ENCODE measurements at regions not wholly inside any gene's neighbourhood (a gene's known extent, or its start where the extent isn't known, plus 50 kb on each side); places are given as distances from the start of the nearest gene placed in this dataset.
"Not testable (repeated sequence)": the region's sequence is repeated elsewhere in the genome, so short reads cannot be mapped to it uniquely, and the experiment has no call there.

- TF ChIP-seq, protein P1, sequence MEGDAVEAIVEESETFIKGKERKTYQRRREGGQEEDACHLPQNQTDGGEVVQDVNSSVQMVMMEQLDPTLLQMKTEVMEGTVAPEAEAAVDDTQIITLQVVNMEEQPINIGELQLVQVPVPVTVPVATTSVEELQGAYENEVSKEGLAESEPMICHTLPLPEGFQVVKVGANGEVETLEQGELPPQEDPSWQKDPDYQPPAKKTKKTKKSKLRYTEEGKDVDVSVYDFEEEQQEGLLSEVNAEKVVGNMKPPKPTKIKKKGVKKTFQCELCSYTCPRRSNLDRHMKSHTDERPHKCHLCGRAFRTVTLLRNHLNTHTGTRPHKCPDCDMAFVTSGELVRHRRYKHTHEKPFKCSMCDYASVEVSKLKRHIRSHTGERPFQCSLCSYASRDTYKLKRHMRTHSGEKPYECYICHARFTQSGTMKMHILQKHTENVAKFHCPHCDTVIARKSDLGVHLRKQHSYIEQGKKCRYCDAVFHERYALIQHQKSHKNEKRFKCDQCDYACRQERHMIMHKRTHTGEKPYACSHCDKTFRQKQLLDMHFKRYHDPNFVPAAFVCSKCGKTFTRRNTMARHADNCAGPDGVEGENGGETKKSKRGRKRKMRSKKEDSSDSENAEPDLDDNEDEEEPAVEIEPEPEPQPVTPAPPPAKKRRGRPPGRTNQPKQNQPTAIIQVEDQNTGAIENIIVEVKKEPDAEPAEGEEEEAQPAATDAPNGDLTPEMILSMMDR (IDR thresholded peaks at IDR 0.05; ENCODE audit: extremely low read depth, insufficient read depth, missing control alignments), result no peak
- in situ Hi-C loops (cut with MboI; ENCODE audit: low pct_unique_long_range_greater_than_20kb, low sequenced_read_pairs, unreplicated experiment), result no loop called here
- no peak for DNase-seq (ENCODE audit: low spot score)
These were observed 457.4 kb upstream of the NUDT12 start for GRCh38 chr5:104019956-104020355.

GRCh38 chr5:104018299-104018698, 455.7 kb upstream of the NUDT12 start:
- no peak for DNase-seq (ENCODE audit: low spot score)
- TF ChIP-seq, protein P1 (IDR thresholded peaks at IDR 0.05; ENCODE audit: extremely low read depth, insufficient read depth, missing control alignments), result no peak
- in situ Hi-C loops (cut with MboI; ENCODE audit: low pct_unique_long_range_greater_than_20kb, low sequenced_read_pairs, unreplicated experiment), result no loop called here

DNA sequence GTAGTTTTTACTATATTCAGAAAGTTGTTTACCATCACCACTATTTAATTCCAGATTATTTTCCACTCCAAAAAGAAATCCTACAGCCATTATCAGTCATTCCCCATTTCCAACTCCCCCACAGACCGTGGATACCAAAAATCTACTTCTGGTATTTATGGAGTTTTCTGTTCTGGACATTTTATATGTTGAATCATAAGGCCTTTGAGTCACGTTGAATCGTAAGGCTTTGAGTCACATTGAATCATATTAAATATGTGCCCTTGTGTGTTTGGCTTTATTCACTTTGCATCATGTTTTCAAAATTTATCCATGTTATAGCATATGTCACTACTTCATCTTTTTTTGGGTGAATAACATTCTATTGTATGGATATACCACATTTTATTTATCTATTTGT, 454.1 kb upstream of the NUDT12 start:
- TF ChIP-seq, protein P1 (IDR thresholded peaks at IDR 0.05; ENCODE audit: extremely low read depth, insufficient read depth, missing control alignments), result no peak
- no peak for DNase-seq (ENCODE audit: low spot score)
- in situ Hi-C loops (cut with MboI; ENCODE audit: low pct_unique_long_range_greater_than_20kb, low sequenced_read_pairs, unreplicated experiment), result no loop called here

DNA sequence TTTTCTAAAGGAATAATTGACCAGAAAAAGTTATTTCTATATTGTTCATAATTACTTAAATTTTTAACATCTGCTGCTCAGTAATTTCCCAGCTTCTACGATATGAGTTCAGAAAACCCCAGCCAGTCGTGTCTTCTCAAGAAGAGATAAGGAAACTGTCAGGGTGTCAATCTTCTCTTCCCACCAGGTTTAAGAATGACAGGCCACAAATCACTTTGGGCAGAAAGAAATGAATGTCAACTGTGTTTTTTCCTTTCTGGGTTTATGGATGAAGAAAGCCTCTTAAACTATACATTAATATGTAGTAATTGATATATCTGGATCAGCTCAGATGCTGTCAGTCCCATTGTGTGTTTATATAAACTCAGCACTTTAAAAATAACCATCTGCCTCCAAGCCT, 453.2 kb upstream of the NUDT12 start:
- TF ChIP-seq, protein P1 (IDR thresholded peaks at IDR 0.05; ENCODE audit: extremely low read depth, insufficient read depth, missing control alignments), result no peak
- DNase-seq (ENCODE audit: low spot score), result no peak
- in situ Hi-C loops (cut with MboI; ENCODE audit: low pct_unique_long_range_greater_than_20kb, low sequenced_read_pairs, unreplicated experiment), result no loop called here

DNA sequence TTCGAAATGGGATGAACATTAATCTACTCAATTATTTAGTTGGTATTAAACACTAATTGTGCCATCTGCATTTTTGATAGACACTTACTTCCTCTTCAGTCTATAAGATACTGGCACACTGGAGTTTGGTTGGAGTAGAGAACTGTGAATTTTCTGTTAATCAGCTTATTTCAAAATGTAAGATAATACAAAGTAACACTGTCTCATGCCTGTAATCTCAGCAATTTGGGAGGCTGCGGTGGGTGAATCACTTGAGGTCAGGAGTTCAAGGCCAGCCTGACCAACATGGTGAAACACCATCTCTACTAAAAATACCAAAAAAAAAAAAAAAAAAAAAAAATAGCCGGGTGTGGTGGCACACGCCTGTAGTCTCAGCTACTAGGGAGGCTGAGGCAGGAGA, 440.2 kb upstream of the NUDT12 start:
- in situ Hi-C loops (cut with MboI; ENCODE audit: low pct_unique_long_range_greater_than_20kb, low sequenced_read_pairs, unreplicated experiment); DNase-seq (ENCODE audit: low spot score): not testable (repeated sequence)

DNA sequence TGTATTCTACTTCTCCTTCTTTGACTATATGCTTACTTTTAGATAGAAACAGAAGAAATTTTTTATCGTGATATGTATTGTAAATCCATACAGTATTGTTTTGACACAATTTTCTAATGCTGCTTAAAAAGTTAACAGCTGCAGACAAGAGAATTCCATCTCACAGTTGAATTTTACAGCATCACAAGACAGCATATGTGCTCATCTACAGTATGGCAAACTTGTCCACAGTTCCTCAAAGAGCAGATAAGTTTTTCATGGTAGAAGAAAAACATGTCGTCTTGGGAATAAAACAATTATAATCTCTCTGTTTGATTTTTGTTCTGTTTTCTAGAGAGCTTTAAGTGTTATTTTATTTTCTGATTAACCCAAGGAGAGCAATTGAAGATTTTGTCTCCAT, 438.5 kb upstream of the NUDT12 start:
- DNase-seq (ENCODE audit: low spot score), result no peak
- TF ChIP-seq, protein P1 (IDR thresholded peaks at IDR 0.05; ENCODE audit: extremely low read depth, insufficient read depth, missing control alignments), result no peak
- in situ Hi-C loops (cut with MboI; ENCODE audit: low pct_unique_long_range_greater_than_20kb, low sequenced_read_pairs, unreplicated experiment), result no loop called here

DNA sequence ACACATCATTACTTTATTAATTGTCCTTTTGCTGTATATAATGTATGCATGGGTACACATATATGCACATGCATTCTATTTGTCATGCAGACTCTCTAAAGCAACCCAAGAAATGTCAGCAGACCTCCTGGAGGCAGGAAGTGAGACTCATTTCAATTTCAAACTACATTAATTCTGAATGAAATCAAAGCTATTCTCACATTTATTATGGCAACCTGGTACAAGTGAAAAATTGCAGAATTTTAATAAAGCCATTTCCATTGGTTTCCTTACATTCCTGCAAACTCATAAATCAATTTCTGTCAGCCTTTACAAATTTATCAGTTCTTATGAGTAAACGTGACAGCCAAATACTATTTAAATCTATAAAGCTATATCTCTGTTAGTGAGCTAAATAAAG, 430.4 kb upstream of the NUDT12 start:
- in situ Hi-C loops (cut with MboI; ENCODE audit: low pct_unique_long_range_greater_than_20kb, low sequenced_read_pairs, unreplicated experiment), result no loop called here
- TF ChIP-seq, protein P1 (IDR thresholded peaks at IDR 0.05; ENCODE audit: extremely low read depth, insufficient read depth, missing control alignments), result no peak
- DNase-seq (ENCODE audit: low spot score), result no peak
